ENCODE measurements at regions not wholly inside any gene's neighbourhood (a gene's known extent, or its start where the extent isn't known, plus 50 kb on each side); places are given as distances from the start of the nearest gene placed in this dataset.

- no peak for DNase-seq (ENCODE audit: low read depth)
- in situ Hi-C loops (cut with HindIII; ENCODE audit: low sequenced_read_pairs): no loop called here
- H3K4me3 ChIP-seq (ENCODE audit: low read depth, low read length): no peak overlapping the region
- no peak for TF ChIP-seq CTCF (IDR thresholded peaks at IDR 0.05; ENCODE audit: low read depth, low read length, missing control alignments)
Measured at GRCh38 chr20:57953638-57954037, 243.8 kb upstream of the PMEPA1 start.

GRCh38 chr20:57952136-57952535 is 242.3 kb upstream of the PMEPA1 start:
- in situ Hi-C loops (cut with HindIII; ENCODE audit: low sequenced_read_pairs): no loop called here
- no peak for TF ChIP-seq CTCF (IDR thresholded peaks at IDR 0.05; ENCODE audit: low read depth, low read length, missing control alignments)
- no peak for DNase-seq (ENCODE audit: low read depth)
- no peak overlapping the region for H3K4me3 ChIP-seq (ENCODE audit: low read depth, low read length)

GRCh38 chr20:57951549-57951948 is 241.7 kb upstream of the PMEPA1 start:
- no peak for DNase-seq (ENCODE audit: low read depth)
- in situ Hi-C loops (cut with HindIII; ENCODE audit: low sequenced_read_pairs): no loop called here

GRCh38 chr20:57950764-57951485 is 241.1 kb upstream of the PMEPA1 start:
- DNase-seq (ENCODE audit: low read depth): no peak
- in situ Hi-C loops (cut with HindIII; ENCODE audit: low sequenced_read_pairs): no loop called here
- no peak for TF ChIP-seq CTCF (IDR thresholded peaks at IDR 0.05; ENCODE audit: low read depth, low read length, missing control alignments)
- no peak overlapping the region for H3K4me3 ChIP-seq (ENCODE audit: low read depth, low read length)

More at GRCh38 chr20:57951549-57951948, 241.7 kb upstream of the PMEPA1 start:
- TF ChIP-seq CTCF (IDR thresholded peaks at IDR 0.05; ENCODE audit: low read depth, low read length, missing control alignments): no peak
- no peak overlapping the region for H3K4me3 ChIP-seq (ENCODE audit: low read depth, low read length)

- in situ Hi-C loops (cut with HindIII; ENCODE audit: low sequenced_read_pairs): no loop called here
- DNase-seq (ENCODE audit: low read depth): peak; percentile 35
- H3K4me3 ChIP-seq (ENCODE audit: low read depth, low read length): no peak overlapping the region
- no peak for TF ChIP-seq CTCF (IDR thresholded peaks at IDR 0.05; ENCODE audit: low read depth, low read length, missing control alignments)
Measured at GRCh38 chr20:57948180-57948955, 238.6 kb upstream of the PMEPA1 start.

GRCh38 chr20:57947421-57948179 is 237.8 kb upstream of the PMEPA1 start:
- DNase-seq (ENCODE audit: low read depth): peak; percentile 74
- in situ Hi-C loops (cut with HindIII; ENCODE audit: low sequenced_read_pairs): no loop called here

More at GRCh38 chr20:57947421-57948179, 237.8 kb upstream of the PMEPA1 start:
- no peak overlapping the region for H3K4me3 ChIP-seq (ENCODE audit: low read depth, low read length)
- TF ChIP-seq CTCF (IDR thresholded peaks at IDR 0.05; ENCODE audit: low read depth, low read length, missing control alignments): peak; percentile 21

Measured in astrocyte of the cerebellum (primary cell).